Pancreas (tissue), 10 donors: ENCODE measurements at regions not wholly inside any gene's neighbourhood (a gene's known extent, or its start where the extent isn't known, plus 50 kb on each side); places are given as distances from the start of the nearest gene placed in this dataset.
A peak's percentile ranks its signal among the peaks of the same experiment; 100 is the strongest.

Experiments used
- ATAC-seq, 4 donors: fragments of 200-7000 bp; cut with Tn5 transposase; one replicate each; pipeline versions ENCODE4 v1.8.0 to v1.9.1; 2020; ENCODE audit warnings: mild to moderate bottlenecking in 4 of 4, moderate library complexity in 4 of 4
- DNase-seq, 6 donors: peaks; one replicate each; pipeline ENCODE4 v3.0.0-alpha.2; 2020
- FAIRE-seq: peaks from 2 replicates; lab custom pipeline; 2012; peaks lifted over from hg19 to GRCh38; lab: Jason Lieb, UNC
- H3K27ac ChIP-seq, 4 donors: fragments of 200-600 bp; sonication (generic); 1 replicate in 3 of 4; 2 replicates in 1 of 4; pipeline versions ENCODE4 v1.5.0 to v1.8.0; 2020
- H3K27me3 ChIP-seq, 4 donors: fragments of 200-600 bp; one replicate each; pipeline ENCODE4 v1.8.0; 2021
- H3K36me3 ChIP-seq, 3 donors: fragments of 200-600 bp; sonication (generic) in 1 of 3; one replicate each; pipeline versions ENCODE4 v1.5.0 to v1.8.0; 2020 to 2021
- H3K4me1 ChIP-seq, 3 donors: fragments of 200-600 bp; one replicate each; pipeline ENCODE4 v1.8.0; 2021
- H3K4me3 ChIP-seq, 4 donors: fragments of 200-600 bp; sonication (generic) in 2 of 4; one replicate each; pipeline versions ENCODE4 v1.5.0 to v1.8.0; 2020 to 2021
- H3K9me3 ChIP-seq, 4 donors: fragments of 200-600 bp; one replicate each; pipeline ENCODE4 v1.8.0; 2021
- WGBS, 2 donors: extraction: QIAGEN DNeasy Blood & Tissue Kit; methylation state at CpG; one replicate each; pipeline ENCODE4 v1.1.7; 2013; 5-methylcytosine and 5-hydroxymethylcytosine counted together
- intact Hi-C, 3 donors: fragments of 100-400 bp; cut with DNase I; formaldehyde crosslinking; loops; one replicate each; pipeline versions ENCODE4 v1.11.1 to v1.14.2; 2022
- TF ChIP-seq, protein P1 (sequence below), 4 donors: fragments of 200-600 bp; sonication (generic) in 3 of 4; IDR thresholded peaks; one replicate each; pipeline versions ENCODE4 v1.5.0 to v1.8.0; 2021; ENCODE audit warnings: antibody characterized with exemption in 4 of 4
- donor health status: healthy with polysubstance abuse.
- donor health status: DM: no; HTN: no; CAD: no; lungs with moderate emphysema.
- donor health status: DM: no; HTN: no; CAD: no.
- donor health status: control.
- donor health status: control.
- donor health status: Bipolar disorder and iron deficiency.
- donor health status: DM: yes; HTN: yes; CAD: no.
- donor health status: DM: no; HTN: no; CAD: no.
- donor health status: DM: no; HTN: no; CAD: no.
- donor health status: DM: yes; HTN: yes; CAD: no.

DNA sequence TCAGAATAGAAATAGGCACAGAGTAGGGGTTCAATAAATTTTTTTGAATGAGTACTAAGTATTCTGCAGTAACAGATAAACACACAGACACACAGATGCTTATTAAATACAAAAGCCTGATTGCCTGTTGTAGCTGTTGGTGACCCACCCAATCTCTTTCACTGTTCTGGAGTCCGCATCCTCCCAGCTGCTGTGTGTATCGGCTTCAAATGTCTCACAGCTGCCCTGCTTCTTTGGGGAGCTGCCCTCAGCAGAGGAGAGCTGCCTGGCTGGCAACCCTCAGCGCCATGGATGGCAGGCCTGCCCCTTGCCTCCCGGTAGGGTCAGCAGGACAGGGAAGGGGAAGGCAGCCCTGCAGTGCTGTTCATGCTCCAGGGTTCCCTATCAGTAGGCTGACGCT, 50.5 kb upstream of the PRNP start:
- FAIRE-seq: no peak
- H3K4me1 ChIP-seq: no peaks in the 10 kb centered on the region
- no peak for ATAC-seq
- H3K27me3 ChIP-seq: no peaks in the 10 kb centered on the region
- no peak overlapping the region for H3K27ac ChIP-seq
- no peaks in the 10 kb centered on the region for H3K36me3 ChIP-seq
- H3K4me3 ChIP-seq: no peak overlapping the region
- WGBS, 2 donors: 65 to 80% methylated on average over 5 of the region's 5 CpGs
- TF ChIP-seq, protein P1, sequence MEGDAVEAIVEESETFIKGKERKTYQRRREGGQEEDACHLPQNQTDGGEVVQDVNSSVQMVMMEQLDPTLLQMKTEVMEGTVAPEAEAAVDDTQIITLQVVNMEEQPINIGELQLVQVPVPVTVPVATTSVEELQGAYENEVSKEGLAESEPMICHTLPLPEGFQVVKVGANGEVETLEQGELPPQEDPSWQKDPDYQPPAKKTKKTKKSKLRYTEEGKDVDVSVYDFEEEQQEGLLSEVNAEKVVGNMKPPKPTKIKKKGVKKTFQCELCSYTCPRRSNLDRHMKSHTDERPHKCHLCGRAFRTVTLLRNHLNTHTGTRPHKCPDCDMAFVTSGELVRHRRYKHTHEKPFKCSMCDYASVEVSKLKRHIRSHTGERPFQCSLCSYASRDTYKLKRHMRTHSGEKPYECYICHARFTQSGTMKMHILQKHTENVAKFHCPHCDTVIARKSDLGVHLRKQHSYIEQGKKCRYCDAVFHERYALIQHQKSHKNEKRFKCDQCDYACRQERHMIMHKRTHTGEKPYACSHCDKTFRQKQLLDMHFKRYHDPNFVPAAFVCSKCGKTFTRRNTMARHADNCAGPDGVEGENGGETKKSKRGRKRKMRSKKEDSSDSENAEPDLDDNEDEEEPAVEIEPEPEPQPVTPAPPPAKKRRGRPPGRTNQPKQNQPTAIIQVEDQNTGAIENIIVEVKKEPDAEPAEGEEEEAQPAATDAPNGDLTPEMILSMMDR (IDR thresholded peaks at IDR 0.05): no peak
- H3K9me3 ChIP-seq: no peaks in the 10 kb centered on the region
- no peak for DNase-seq
- intact Hi-C loops: no loop called here

DNA sequence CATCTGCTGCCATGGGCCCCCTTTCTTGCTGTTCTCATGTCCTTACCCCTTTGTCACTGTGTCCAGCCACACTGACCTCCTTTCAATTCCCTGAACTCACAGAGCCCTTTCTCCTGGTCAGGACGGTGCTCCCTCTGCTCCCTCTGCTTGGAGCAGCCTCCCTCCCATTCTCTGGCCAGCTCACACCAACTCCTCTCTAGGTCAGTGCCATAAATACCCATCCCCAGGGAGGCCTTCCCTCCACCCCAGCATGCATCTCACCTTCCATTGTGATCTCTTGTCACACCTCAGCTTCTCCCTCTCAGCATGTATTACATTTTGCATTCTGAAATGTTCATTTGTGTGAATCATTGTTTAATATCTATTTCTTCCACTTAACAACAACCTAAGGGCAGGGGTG, 50.9 kb upstream of the PRNP start:
- WGBS, 2 donors: 46 to 77% methylated on average over 1 of the region's 1 CpG
- DNase-seq: no peak
- Histone ChIP-seq H3K27me3 (no peaks in the 10 kb centered on the region), H3K36me3 (no peaks in the 10 kb centered on the region), H3K9me3 (no peaks in the 10 kb centered on the region), H3K4me1 (no peaks in the 10 kb centered on the region), H3K27ac (no peak overlapping the region), H3K4me3 (no peak overlapping the region)
- TF ChIP-seq, protein P1 (IDR thresholded peaks at IDR 0.05): no peak
- no peak for ATAC-seq
- intact Hi-C loops: no loop called here
- FAIRE-seq: no peak

DNA sequence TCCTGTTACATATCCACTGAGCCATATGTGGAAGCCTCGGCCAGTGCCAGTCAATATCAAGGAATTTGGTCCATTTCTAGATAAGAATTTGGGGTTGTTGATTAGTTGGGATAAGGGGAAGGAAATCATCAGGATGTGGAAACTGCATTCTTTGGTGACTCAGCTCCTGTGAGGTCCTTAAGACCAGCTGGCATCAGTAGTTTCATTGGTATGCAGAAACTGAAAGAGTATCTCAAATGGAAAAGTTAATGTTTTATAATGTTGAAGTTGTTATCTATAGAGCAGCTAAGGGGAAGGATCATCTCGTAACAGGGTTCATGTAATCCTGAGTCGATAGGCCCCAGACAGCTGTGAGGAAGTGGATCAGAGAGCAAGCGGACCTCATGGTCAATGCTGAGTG, 52.5 kb upstream of the PRNP start:
- WGBS, 2 donors: 45 to 64% methylated on average over 4 of the region's 4 CpGs
- no peaks in the 10 kb centered on the region for H3K36me3 ChIP-seq
- no peaks in the 10 kb centered on the region for H3K9me3 ChIP-seq
- intact Hi-C loops: no loop called here
- FAIRE-seq: no peak
- H3K27me3 ChIP-seq: no peaks in the 10 kb centered on the region
- ATAC-seq: peak in 2 of 4 donors; percentile 47 to 76
- H3K4me3 ChIP-seq: no peak overlapping the region
- no peak for DNase-seq
- H3K4me1 ChIP-seq: no peaks in the 10 kb centered on the region
- TF ChIP-seq, protein P1 (IDR thresholded peaks at IDR 0.05): no peak
- no peak overlapping the region for H3K27ac ChIP-seq

DNA sequence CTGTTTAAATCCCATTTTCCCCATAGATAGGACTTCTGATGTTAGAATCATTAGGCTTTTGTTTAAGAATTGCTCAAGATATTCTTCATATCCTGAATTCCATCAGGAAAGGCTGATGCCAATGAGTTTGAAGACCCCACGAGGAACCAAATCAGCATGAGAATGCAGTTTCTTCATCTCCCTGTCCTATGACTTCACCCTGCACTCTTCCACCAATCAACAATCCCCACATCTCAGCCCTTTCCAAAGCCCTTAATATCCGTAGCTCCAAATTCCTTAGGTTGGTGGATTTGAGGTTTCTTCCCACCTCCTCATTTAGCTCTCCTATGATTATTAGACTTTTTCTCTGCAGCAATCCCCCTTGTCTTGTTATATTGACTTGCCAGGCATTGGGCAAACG, 52.9 kb upstream of the PRNP start:
- intact Hi-C loops: no loop called here
- DNase-seq (no peak), FAIRE-seq (no peak), ATAC-seq (no peak)
- WGBS, 2 donors: 46 to 57% methylated on average over 3 of the region's 3 CpGs
- Histone ChIP-seq H3K9me3 (no peaks in the 10 kb centered on the region), H3K4me1 (no peaks in the 10 kb centered on the region), H3K27me3 (no peaks in the 10 kb centered on the region), H3K4me3 (no peak overlapping the region), H3K36me3 (no peaks in the 10 kb centered on the region), H3K27ac (no peak overlapping the region)
- TF ChIP-seq, protein P1 (IDR thresholded peaks at IDR 0.05): no peak

DNA sequence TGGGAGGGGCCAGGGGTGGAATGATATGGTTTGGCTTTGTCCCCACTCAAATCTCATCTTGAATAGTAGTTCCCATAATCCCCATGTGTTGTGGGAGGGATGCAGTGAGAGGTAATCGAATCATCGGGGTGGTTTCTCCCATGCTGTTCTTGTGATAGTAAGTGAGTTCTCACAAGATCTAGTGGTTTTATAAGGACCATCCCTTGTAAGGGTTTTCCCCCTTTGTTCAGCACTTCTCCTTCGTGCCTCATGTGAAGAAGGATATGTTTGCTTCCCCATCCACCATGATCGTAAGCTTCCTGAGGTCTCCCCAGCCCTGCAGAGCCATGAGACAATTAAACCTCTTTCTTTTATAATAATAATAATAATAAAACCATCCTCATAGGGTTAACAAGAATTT, 53.4 kb upstream of the PRNP start:
- no peaks in the 10 kb centered on the region for H3K27me3 ChIP-seq
- no peak for ATAC-seq
- intact Hi-C loops: no loop called here
- DNase-seq: no peak
- 74 to 78% methylated on average over 4 of the region's 4 CpGs for WGBS, 2 donors
- TF ChIP-seq, protein P1 (IDR thresholded peaks at IDR 0.05): no peak
- no peaks in the 10 kb centered on the region for H3K36me3 ChIP-seq
- H3K4me1 ChIP-seq: no peaks in the 10 kb centered on the region
- FAIRE-seq: no peak
- H3K27ac ChIP-seq: no peak overlapping the region
- no peaks in the 10 kb centered on the region for H3K9me3 ChIP-seq
- no peak overlapping the region for H3K4me3 ChIP-seq
